ENCODE measurements at regions not wholly inside any gene's neighbourhood (a gene's known extent, or its start where the extent isn't known, plus 50 kb on each side); places are given as distances from the start of the nearest gene placed in this dataset.

DNA sequence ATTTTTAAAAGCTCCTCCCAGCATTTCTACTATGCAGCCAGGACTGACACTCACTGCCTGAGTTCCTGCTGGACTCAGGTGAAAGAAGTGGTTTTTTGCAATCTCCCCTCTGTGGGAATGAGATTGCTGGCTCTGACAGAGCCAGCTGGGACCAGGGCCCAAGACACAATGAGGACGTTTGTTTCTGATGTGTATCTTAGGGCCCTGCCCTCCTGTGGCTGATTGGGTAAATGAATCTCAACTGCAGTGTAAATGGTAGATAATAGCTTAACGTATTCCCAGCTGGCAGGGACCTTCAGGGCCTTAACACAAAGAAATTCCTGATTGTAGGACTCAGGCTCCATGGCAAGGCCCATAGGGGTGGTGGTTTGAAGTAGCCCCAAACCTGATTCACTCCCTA lies 85.8 kb upstream of the PRPS1 start:
- Histone ChIP-seq H3K4me1 (ENCODE audit: insufficient read depth, low read length, severe bottlenecking) (no peaks in the 10 kb centered on the region), H4K20me1 (ENCODE audit: insufficient read depth, low read length) (no peaks in the 10 kb centered on the region), H3K79me2 (ENCODE audit: insufficient read depth, low read length) (no peaks in the 10 kb centered on the region), H3K9ac (ENCODE audit: low read length) (no peak overlapping the region), H3K27me3 (ENCODE audit: insufficient read depth, low read length) (no peaks in the 10 kb centered on the region), H3K9me2 (ENCODE audit: low read depth, low read length) (no peaks in the 10 kb centered on the region), H3K4me2 (ENCODE audit: low read length) (no peak overlapping the region), H3K9me3 (ENCODE audit: low read length) (no peaks in the 10 kb centered on the region), H3F3A (ENCODE audit: insufficient read depth, low read length) (no peaks in the 10 kb centered on the region), H3K27ac (ENCODE audit: low read depth, low read length, poor library complexity, severe bottlenecking) (no peak overlapping the region), H3K36me3 (ENCODE audit: insufficient read depth, low read length) (no peaks in the 10 kb centered on the region), H3K4me3 (ENCODE audit: low read depth, low read length, poor library complexity, severe bottlenecking) (no peak overlapping the region), H2AFZ (ENCODE audit: low read length) (no peak overlapping the region)
- TF ChIP-seq CTCF (IDR thresholded peaks at IDR 0.05; ENCODE audit: low read length), result no peak
- TF ChIP-seq EZH2 (IDR thresholded peaks at IDR 0.05; ENCODE audit: borderline replicate concordance, low read length), result no peak

GRCh38 chrX:107547621-107548020 lies 80.7 kb upstream of the PRPS1 start:
- TF ChIP-seq CTCF (IDR thresholded peaks at IDR 0.05; ENCODE audit: low read length), result no peak
- no peak for TF ChIP-seq EZH2 (IDR thresholded peaks at IDR 0.05; ENCODE audit: borderline replicate concordance, low read length)
- no peaks in the 10 kb centered on the region for H3F3A ChIP-seq (ENCODE audit: insufficient read depth, low read length)
- no peaks in the 10 kb centered on the region for H4K20me1 ChIP-seq (ENCODE audit: insufficient read depth, low read length)
- no peaks in the 10 kb centered on the region for H3K4me1 ChIP-seq (ENCODE audit: insufficient read depth, low read length, severe bottlenecking)
- H3K9ac ChIP-seq (ENCODE audit: low read length), result no peak overlapping the region
- H3K9me2 ChIP-seq (ENCODE audit: low read depth, low read length), result no peaks in the 10 kb centered on the region
- H3K79me2 ChIP-seq (ENCODE audit: insufficient read depth, low read length), result no peaks in the 10 kb centered on the region
- H3K27ac ChIP-seq (ENCODE audit: low read depth, low read length, poor library complexity, severe bottlenecking), result no peak overlapping the region
- no peaks in the 10 kb centered on the region for H3K27me3 ChIP-seq (ENCODE audit: insufficient read depth, low read length)
- H3K4me2 ChIP-seq (ENCODE audit: low read length), result no peak overlapping the region
- H3K4me3 ChIP-seq (ENCODE audit: low read depth, low read length, poor library complexity, severe bottlenecking), result no peak overlapping the region
- no peaks in the 10 kb centered on the region for H3K9me3 ChIP-seq (ENCODE audit: low read length)
- H3K36me3 ChIP-seq (ENCODE audit: insufficient read depth, low read length), result no peaks in the 10 kb centered on the region
- no peak overlapping the region for H2AFZ ChIP-seq (ENCODE audit: low read length)

- no peak for TF ChIP-seq EZH2 (IDR thresholded peaks at IDR 0.05; ENCODE audit: borderline replicate concordance, low read length)
- no peaks in the 10 kb centered on the region for H3K9me2 ChIP-seq (ENCODE audit: low read depth, low read length)
- no peak overlapping the region for H3K4me2 ChIP-seq (ENCODE audit: low read length)
- H3K27ac ChIP-seq (ENCODE audit: low read depth, low read length, poor library complexity, severe bottlenecking), result no peak overlapping the region
- H3K27me3 ChIP-seq (ENCODE audit: insufficient read depth, low read length), result no peaks in the 10 kb centered on the region
- H2AFZ ChIP-seq (ENCODE audit: low read length), result no peak overlapping the region
- H4K20me1 ChIP-seq (ENCODE audit: insufficient read depth, low read length), result no peaks in the 10 kb centered on the region
- no peak overlapping the region for H3K9ac ChIP-seq (ENCODE audit: low read length)
- H3K9me3 ChIP-seq (ENCODE audit: low read length), result no peaks in the 10 kb centered on the region
- no peaks in the 10 kb centered on the region for H3K36me3 ChIP-seq (ENCODE audit: insufficient read depth, low read length)
- H3F3A ChIP-seq (ENCODE audit: insufficient read depth, low read length), result no peaks in the 10 kb centered on the region
- no peaks in the 10 kb centered on the region for H3K79me2 ChIP-seq (ENCODE audit: insufficient read depth, low read length)
- no peaks in the 10 kb centered on the region for H3K4me1 ChIP-seq (ENCODE audit: insufficient read depth, low read length, severe bottlenecking)
- H3K4me3 ChIP-seq (ENCODE audit: low read depth, low read length, poor library complexity, severe bottlenecking), result no peak overlapping the region
These were observed 79.5 kb upstream of the PRPS1 start for GRCh38 chrX:107548775-107549174.

- H3K27ac ChIP-seq (ENCODE audit: low read depth, low read length, poor library complexity, severe bottlenecking), result no peak overlapping the region
- H3K9me3 ChIP-seq (ENCODE audit: low read length), result no peaks in the 10 kb centered on the region
- H3K4me3 ChIP-seq (ENCODE audit: low read depth, low read length, poor library complexity, severe bottlenecking), result no peak overlapping the region
- H3K4me1 ChIP-seq (ENCODE audit: insufficient read depth, low read length, severe bottlenecking), result no peaks in the 10 kb centered on the region
- H3F3A ChIP-seq (ENCODE audit: insufficient read depth, low read length), result no peaks in the 10 kb centered on the region
- no peak overlapping the region for H2AFZ ChIP-seq (ENCODE audit: low read length)
- no peaks in the 10 kb centered on the region for H4K20me1 ChIP-seq (ENCODE audit: insufficient read depth, low read length)
- no peaks in the 10 kb centered on the region for H3K27me3 ChIP-seq (ENCODE audit: insufficient read depth, low read length)
- H3K36me3 ChIP-seq (ENCODE audit: insufficient read depth, low read length), result no peaks in the 10 kb centered on the region
- no peaks in the 10 kb centered on the region for H3K79me2 ChIP-seq (ENCODE audit: insufficient read depth, low read length)
- H3K4me2 ChIP-seq (ENCODE audit: low read length), result no peak overlapping the region
- no peaks in the 10 kb centered on the region for H3K9me2 ChIP-seq (ENCODE audit: low read depth, low read length)
- TF ChIP-seq CTCF (IDR thresholded peaks at IDR 0.05; ENCODE audit: low read length) (no peak), EZH2 (IDR thresholded peaks at IDR 0.05; ENCODE audit: borderline replicate concordance, low read length) (no peak)
- no peak overlapping the region for H3K9ac ChIP-seq (ENCODE audit: low read length)
These were observed 78.8 kb upstream of the PRPS1 start for GRCh38 chrX:107549504-107549903.

Data from OCI-LY1 (cell line).